ENCODE measurements at regions not wholly inside any gene's neighbourhood (a gene's known extent, or its start where the extent isn't known, plus 50 kb on each side); places are given as distances from the start of the nearest gene placed in this dataset.

DNA sequence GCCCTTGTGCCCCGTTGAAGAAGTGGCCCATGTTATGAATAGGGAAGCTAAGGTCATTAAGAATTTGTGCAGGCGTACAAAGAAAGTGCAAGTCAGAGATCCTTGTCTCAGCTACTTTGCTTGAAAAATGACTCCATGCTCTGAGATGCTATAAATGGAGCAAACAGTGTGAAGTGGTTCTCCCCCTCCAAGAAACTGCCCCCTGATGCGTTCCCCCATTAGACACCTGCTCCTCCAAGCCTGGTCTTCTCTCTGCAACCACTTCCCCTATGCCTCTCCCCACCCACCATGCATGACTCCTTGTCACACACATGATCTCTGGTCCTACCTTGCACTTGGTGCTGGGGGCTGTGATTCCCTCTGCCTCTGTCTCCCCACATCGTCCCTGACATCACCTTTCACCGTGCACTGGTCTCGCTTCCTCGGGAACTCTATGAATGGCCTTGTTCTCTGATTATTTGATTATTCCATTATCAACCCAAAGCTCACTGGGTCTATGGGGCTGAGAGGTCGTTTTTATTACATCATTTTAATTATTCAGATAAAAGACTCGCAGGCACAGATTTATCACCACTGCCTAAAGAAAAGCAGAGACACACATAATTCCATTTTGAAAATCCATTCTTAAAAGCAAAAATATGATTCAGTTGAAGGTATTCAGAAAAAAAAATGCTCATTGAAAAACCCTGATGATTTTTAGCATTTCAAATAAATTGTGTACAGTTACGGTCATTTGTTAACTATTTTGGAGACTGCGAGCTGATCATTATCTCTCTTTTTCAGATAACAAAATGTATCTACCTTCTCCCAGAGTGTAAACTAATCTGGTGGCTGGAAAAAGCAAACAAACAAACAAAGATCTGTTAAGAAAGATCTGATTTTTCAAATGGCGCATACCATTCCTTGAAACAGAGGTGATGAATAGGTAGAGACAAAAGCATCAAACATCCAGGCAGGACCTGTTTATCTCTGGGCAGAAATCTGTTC, 294.9 kb downstream of the SOX11 start:
- no peak for DNase-seq (ENCODE audit: low read depth, low spot score)

DNA sequence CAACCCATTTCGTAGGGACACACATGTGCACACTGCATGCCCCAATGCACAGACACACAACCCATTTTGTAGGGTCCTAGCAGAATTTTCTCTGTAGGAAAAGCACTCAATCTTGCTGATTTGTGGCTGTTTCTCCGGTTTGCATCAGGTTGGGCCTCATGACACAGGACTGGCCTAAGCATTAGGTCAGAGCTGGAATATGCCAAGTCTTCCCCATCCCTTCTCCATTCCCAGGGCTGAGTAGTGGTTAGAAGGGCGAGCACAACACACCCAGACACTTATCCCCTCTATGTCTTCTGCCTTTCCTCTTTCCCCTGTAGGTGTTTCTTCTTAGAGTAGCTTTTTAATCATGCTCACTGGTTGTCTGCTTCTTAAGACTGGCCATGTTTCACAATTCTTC, 295.9 kb downstream of the SOX11 start:
- no peak for DNase-seq (ENCODE audit: low read depth, low spot score)

DNA sequence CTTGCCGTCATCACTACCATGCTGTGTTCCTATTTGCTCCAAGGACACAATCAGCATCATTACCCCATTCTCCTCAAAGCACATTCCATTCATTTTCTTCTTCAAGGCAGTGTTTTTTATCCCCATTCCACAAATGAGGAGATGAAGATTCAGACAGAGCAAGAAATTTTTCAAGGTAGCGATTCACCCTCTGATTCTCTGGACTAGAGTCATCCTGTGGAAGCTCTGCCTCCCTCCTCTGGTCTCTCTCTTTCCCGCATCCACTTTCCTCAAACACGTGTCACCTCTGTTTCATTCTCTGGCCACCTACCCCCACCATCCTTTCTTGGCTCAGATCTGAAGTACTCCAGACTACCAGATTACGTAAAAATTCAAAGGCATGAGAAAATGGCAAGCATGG, 297.9 kb downstream of the SOX11 start:
- no peak for DNase-seq (ENCODE audit: low read depth, low spot score)

DNA sequence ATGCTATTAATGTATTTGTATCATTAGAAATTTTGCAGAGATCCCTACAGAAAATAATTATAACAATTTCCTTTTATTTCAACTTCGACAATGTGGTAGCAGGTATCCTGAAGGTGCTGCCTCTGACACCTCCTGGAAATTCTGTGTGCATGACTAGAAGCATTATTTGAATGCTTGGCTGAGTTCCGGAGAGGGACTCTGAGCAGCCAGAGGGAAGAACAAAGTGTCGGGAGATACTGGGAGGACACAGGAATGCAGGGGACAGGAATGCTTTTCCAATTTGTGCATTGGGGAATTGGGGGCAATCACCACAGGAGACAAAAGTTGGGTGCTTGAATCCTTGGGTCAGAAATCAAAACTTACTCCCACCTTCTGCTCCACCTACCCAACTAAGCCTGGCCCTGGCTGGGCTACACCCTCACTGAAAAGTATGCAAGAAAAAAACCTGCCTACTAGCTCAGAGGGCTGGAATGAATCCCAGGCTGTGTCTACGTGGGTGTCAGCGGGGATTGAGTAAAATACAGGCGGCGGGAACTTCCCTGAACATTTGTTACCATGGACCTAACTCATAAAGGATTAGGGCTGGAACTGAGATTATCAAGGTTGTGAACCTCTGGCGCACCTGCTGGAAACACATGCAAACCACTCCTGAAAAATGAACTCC, 299.3 kb downstream of the SOX11 start:
- no peak for DNase-seq (ENCODE audit: low read depth, low spot score)

DNA sequence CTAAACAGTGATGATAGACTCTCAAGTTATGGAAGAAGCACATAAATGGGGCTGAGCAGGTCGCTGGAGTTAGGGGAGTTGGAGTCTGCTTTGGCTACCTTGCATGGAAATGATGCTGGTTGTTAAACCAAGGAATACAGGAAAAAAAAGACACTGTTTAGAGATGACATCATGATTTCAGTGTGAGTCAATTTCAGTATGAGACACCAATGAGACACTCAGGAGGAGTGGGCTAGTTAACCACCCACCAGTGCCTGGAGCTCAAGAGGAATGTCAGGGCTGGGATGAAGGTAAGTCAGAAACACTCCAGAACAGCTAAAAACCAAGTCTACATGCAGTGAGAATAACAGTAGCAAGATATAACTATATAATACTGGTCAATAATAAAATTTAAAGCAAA, 303.6 kb downstream of the SOX11 start:
- DNase-seq (ENCODE audit: low read depth, low spot score) = no peak

DNA sequence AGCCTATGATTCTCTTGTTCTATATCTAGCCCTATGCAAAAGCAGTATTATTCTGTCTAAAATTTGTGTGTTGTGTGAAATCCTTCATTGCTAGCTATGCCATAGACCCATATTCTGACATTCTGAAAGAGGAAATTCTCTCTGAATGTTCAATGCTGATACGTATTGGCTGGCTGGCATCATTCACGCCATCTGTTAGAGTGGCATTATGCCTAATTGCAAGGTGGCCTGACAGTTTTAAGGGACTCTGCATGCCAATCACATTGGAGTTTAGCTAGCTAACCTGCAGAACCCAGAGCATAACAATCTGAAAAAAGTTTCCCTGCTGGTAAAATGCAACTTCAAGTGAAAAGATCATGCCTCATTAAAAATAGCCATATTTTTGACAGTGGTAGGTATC, 316.0 kb downstream of the SOX11 start:
- DNase-seq (ENCODE audit: low read depth, low spot score) = no peak

DNA sequence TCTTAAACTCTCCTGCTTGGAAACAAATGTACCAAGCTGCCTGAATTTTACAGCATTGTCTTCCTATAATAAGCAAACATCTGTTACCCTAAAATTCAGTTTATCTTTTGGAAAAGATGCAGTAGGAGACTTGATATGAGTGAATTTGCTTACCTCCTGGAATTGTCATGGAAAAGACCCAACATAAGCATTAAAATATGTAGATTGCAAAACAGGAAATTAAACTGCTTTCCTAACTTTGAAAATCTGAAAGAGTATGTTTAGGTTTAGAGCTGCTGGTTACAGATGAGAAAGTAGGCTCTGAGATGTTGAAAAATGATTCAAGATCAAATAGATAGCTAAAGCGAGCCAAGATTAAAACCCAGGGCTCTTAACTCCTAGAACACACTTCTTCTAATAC, 316.5 kb downstream of the SOX11 start:
- no peak for DNase-seq (ENCODE audit: low read depth, low spot score)

DNA sequence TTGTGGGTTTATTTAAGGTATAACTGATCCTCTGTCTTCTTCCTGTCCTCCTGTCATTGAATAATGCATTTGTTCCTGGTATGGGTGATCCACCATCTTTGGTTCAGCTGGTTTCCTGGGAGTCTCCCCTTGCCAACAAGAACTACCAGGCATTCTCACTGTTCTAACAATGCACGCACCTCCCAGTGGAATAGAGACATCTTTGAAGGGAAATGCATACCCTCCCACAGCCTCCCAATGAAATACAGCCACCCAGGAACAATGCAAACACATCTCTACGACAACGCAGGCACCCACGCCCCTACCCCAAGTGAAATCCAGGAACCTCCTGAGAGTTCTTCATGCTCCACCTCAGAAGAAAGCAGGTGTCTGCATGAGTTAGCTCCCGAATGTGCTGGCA, 318.0 kb downstream of the SOX11 start:
- DNase-seq (ENCODE audit: low read depth, low spot score) = no peak

DNA sequence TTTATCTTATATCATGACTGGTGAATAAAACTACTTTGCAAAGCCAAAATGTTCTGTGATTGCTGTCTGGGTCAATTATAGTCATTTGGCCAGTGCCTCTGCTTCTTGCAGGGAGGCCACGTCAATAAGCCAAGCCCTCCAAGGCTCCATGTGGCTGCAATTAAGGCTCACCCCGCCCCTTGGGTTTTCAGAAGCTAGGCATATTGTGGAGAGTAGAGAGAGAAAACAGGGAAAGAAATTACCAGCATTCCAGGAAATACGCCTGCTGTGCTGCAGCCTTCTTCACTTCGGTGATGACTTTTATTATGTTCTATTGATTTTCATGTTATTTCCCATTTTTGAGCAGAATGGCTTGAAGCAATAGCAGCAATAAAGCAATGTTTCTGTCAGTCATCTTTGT, 319.7 kb downstream of the SOX11 start:
- DNase-seq (ENCODE audit: low read depth, low spot score) = no peak

DNA sequence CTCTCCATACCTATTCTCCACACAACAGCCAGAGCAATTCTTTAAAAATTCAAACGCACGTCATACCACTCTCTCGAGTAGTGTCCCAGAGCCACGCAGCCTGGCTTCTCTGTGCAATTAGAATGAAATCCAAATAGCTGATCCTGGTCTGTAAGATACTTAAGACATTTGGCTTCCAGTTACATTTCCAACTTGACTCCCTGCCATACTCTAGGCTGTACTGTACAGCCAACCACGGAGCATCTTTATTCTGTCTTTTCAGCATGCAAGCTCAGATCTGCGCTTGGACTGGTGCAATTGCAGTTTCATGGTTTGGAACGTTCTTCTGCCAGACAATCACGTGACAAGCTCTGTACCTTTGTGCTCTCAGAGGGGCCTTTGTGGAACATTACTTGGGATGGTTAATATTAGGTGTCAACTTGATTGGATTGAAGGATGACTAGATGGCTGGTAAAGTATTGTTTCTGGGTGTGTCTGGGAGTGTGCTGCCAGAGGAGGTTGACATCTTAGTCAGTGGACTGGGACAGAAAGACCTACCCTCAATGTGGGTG, 325.6 kb downstream of the SOX11 start:
- DNase-seq (ENCODE audit: low read depth, low spot score) = no peak

DNA sequence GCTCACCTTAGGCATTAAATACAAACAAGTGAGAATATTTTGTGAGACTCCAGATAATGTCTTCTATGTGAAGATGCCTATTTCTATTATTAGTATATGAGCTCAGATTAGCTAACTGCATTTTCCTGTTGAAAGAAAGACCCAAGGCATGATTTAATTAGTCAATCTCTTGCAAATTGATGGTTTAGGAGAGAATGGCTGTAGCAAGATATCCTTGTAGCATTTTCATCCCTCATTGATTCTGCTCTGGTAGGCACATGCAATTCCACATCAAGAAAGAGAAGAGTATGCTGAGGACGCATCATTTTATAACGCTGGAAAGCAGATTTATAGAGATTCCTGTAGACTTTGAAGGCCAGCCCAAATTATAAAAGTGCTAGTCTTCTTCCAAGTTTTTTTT, 332.0 kb downstream of the SOX11 start:
- DNase-seq (ENCODE audit: low read depth, low spot score) = no peak

DNA sequence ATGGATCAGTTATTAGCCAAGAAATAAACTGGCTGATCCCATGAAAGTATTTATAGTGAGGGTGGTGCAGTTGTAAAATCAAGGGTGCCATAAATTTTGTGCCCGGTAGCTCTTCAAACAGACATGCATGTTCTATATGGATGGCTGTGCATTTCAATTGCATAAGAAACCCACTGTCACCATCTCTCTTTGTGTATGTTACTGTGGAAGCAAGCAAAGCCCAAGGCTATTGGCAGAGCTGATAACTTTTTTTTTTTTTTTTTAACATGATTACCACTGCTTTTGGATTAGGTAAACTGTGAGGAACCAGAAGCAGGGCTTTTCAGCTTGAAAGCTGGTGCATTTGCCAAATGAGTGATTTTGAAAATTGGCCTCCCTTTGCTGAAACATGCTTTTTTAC, 332.6 kb downstream of the SOX11 start:
- DNase-seq (ENCODE audit: low read depth, low spot score) = no peak

DNA sequence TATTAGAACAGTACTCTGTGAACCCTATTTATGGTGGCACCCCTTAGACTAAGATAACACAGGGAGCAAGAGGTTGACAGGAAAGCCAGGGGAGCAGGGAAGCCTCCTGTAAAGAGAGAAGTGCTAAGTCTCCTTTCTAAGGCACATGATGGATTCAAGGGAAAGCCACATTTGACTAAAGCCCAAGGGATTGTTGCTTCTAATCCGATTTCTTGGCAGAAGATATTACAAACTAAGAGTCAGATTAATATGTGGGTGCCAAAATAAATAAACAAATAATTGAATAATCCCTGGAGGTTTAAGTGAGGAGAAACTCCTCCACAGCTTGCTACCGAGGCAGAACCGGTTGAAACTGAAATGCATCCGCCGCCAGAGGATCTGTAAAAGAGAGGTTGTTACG, 333.2 kb downstream of the SOX11 start:
- no peak for DNase-seq (ENCODE audit: low read depth, low spot score)

DNA sequence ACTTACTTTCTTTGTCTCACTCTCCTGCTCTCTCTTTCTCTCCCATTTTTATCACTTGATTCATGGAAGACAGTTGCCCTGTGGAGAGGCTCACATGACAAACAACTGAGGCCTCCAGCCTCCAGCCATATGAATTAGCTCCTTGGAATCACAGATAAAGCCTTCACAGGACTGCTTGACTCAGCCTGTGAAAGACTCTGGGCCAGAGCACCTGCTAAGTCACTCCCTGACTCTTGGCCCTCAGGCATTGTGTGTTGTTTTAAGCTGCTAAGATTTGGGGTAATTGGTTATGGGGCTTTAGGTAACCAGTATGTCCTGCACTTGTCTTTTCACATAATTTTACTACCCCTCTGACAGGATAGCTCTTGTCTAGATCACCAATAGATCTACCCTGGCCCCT, 334.9 kb downstream of the SOX11 start:
- DNase-seq (ENCODE audit: low read depth, low spot score) = no peak

DNA sequence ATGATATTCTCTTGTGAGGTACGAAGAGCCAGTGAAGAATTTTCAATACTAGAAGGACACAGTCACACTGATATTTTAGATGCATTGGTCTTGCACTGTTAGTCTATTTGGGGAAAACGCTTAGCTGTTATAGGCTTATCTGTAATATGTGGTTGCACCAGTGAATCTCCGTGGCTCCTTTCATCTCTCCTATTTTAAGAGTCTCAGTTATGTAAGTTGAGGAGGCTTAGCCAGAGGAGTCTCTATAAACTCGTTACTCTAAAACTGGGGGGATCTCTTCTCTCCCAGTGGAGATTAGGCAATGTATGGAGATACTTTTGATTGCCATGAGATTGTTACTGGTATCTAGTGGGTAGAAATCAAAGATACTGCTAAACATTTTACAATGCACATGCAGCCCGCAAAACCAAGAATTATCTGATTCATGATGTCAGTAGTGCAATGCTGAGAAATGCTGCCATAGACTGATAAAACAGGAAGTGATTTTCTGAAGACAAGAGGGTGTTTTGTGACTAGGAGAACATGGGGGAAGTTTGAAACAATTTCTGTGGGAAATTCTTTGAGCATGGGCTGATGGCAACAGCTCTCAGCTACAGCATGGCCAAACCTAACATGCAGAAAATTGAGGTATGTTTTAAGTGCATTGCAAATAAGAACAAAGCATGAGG, 339.1 kb downstream of the SOX11 start:
- DNase-seq (ENCODE audit: low read depth, low spot score) = no peak

DNA sequence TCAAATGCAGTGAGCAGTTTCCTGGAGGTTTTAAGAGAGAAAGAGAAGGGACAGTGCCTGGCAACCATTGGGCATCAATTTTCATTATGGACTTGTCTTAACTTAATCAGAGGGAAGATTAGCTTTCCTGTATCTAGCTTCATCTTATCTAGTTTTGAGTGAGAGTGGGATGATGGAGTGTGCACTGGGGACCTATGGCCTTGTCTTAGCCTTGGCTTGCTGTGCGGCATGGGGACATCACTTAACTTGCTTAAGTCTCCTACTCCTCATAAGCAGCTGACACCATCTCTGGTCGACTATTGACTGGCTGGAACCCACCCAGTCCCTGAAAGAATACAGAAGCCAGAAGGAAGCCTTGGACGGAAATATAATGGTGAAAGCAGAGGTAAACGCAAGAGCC, 344.0 kb downstream of the SOX11 start:
- no peak for DNase-seq (ENCODE audit: low read depth, low spot score)

DNA sequence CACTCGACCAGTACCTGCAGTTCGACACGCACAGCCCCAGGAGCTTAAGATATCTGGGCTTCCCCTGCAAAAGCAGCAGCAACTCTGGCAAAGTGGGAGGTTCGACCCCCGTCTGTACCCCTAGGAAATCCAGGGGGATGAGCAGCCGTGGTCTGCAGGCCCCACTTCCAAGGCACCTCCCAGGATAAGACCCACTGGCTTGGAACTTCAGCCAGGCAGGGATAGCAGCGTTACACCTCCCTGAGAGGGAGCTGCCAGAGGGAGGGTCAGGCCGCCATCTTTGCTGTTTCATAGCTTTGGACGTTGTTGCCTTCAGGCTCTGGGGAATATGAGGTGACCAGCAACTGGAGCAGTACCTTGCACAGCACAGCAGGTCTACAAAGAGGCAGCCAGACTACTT, 351.1 kb downstream of the SOX11 start:
- DNase-seq (ENCODE audit: low read depth, low spot score) = no peak

DNA sequence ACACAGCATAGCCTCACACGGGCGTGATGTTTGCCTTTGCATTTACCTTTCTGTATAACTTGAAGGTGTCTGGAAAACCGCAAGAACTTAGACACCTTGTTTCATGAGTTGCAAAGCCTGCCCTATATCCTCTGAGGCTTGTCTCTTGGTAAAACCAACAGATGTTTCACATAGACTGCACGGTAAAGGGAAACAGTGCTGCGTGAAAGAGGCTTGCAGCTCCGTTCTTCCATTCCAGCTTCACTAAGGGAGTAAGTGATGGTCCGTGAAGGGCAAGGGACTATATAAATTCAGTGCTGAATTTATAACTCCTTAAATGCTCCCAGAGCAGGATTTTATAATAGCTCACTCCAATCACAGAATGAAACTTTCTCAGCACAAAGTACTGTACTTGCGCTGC, 360.5 kb downstream of the SOX11 start:
- no peak for DNase-seq (ENCODE audit: low read depth, low spot score)

DNA sequence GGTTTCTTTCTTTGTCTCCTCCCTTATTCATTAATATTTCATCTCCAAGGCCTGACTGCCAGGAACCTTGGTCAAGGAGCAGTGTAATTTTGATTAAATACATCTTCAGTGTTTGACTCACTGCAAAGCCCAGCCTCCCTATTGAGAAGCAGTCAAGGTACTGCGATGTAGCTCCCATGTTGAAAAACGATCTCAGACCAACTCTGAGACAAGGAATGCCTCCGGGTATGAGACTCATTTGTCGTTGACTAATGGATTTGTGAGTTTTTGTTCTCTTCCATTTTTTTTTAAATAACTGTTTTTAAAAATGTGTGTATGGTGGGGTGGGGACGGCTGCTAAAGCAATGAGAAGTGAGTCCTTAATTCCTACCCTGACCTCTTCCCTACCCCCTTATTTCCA, 361.6 kb downstream of the SOX11 start:
- no peak for DNase-seq (ENCODE audit: low read depth, low spot score)

DNA sequence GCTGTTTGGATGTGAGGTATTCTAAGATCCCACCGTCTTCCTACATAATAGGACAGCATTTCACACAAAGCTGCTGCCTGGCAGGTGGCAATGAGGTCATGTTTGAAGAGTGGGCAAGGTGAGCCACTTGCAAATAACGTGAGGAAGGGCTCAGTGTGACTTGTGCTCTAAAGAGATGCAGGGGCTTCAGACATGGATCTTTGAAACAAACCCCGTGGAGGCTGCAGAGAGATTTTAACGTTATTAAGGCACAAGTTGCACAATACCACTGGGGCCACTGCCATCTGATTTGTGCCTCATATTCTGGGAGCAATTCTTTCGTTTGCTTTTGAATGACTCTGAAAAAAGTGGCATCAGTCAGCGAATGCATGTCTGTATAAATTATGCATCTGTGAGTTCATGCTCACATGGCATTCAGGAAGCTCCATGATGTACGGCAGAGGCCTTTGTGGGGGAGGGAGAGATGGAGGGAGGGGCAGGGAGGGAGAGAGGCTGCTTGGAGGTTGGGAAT, 362.0 kb downstream of the SOX11 start:
- DNase-seq (ENCODE audit: low read depth, low spot score) = no peak

DNA sequence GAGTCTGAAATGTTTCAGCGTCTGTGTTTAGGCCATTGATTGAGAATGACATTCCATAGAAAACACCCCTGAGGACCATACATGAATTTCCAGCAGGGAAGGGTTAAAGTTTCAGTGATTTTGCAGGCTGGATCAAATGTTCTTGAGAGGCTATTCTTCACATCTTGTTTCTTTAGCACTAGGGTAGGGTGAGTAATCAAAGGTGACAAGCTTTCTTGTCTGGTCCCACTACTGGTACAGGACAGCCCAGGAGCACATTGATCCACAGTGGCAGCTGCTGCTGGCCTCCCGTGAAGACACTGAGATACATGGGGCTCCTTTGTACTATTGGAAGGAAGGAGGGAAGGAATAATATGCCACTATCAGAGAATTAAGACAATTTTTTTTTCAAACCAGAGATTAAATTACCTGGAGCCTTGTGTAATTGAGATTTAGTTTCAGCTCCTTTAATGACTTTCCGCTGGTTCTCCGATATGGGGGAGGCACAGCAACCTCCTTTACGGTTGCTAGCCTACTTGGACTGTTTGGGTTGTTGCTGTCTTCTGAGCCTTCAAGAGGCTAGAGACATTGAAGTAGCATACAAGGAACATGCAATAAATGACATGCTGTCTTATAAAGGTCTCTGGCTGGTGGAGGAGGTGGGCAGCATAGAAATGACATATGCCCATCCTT, 368.9 kb downstream of the SOX11 start:
- no peak for DNase-seq (ENCODE audit: low read depth, low spot score)

DNA sequence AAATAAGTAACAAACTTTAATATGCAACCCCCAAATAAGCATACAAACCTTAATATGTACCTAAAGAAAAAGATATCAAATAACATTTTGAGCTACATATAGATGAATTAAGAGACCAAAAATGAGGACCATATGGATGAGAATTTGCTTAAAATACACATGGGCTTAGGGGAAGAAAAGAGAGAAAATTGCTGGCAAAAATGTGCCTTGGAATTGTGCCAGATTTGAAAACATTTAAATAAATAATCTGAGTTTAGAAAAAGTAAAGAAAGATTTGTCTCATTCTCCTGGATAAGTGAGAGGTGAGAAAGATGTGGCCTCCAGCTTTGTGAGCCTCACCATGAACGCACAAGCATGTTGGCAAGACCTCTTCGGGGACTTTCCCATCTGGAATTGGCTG, 372.6 kb downstream of the SOX11 start:
- DNase-seq (ENCODE audit: low read depth, low spot score) = no peak
